ENCODE measurements at regions not wholly inside any gene's neighbourhood (a gene's known extent, or its start where the extent isn't known, plus 50 kb on each side); places are given as distances from the start of the nearest gene placed in this dataset.

- peak overlapping the region; percentile 41 for H3K27ac ChIP-seq (ENCODE audit: poor library complexity, severe bottlenecking)
- H3K36me3 ChIP-seq (ENCODE audit: low read depth) = no peaks in the 10 kb centered on the region
- ATAC-seq (ENCODE audit: low read depth) = peak; percentile 74
- DNase-seq (ENCODE audit: low spot score) = no peak
- TF ChIP-seq CTCF (IDR thresholded peaks at IDR 0.05; ENCODE audit: poor library complexity, severe bottlenecking) = peak; percentile 84
- no peaks in the 10 kb centered on the region for H3K4me1 ChIP-seq (ENCODE audit: insufficient read depth, poor library complexity, severe bottlenecking)
- no peaks in the 10 kb centered on the region for H3K9me3 ChIP-seq (ENCODE audit: severe bottlenecking)
- H3K4me3 ChIP-seq (ENCODE audit: severe bottlenecking) = peak overlapping the region; percentile 29
- H3K27me3 ChIP-seq (ENCODE audit: insufficient read depth, poor library complexity, severe bottlenecking) = no peaks in the 10 kb centered on the region
Observed at GRCh38 chr1:207963427-207964194, 52.7 kb upstream of the CD34 start.

- TF ChIP-seq CTCF (IDR thresholded peaks at IDR 0.05; ENCODE audit: poor library complexity, severe bottlenecking) = no peak
- Histone ChIP-seq H3K27ac (ENCODE audit: poor library complexity, severe bottlenecking) (peak overlapping the region; percentile 41), H3K9me3 (ENCODE audit: severe bottlenecking) (no peaks in the 10 kb centered on the region), H3K4me3 (ENCODE audit: severe bottlenecking) (peak overlapping the region; percentile 29), H3K36me3 (ENCODE audit: low read depth) (no peaks in the 10 kb centered on the region), H3K27me3 (ENCODE audit: insufficient read depth, poor library complexity, severe bottlenecking) (no peaks in the 10 kb centered on the region), H3K4me1 (ENCODE audit: insufficient read depth, poor library complexity, severe bottlenecking) (no peaks in the 10 kb centered on the region)
- ATAC-seq (ENCODE audit: low read depth) (no peak), DNase-seq (ENCODE audit: low spot score) (no peak)
Observed at GRCh38 chr1:207962716-207963426, 51.9 kb upstream of the CD34 start.
